ENCODE measurements at regions not wholly inside any gene's neighbourhood (a gene's known extent, or its start where the extent isn't known, plus 50 kb on each side); places are given as distances from the start of the nearest gene placed in this dataset.

DNA sequence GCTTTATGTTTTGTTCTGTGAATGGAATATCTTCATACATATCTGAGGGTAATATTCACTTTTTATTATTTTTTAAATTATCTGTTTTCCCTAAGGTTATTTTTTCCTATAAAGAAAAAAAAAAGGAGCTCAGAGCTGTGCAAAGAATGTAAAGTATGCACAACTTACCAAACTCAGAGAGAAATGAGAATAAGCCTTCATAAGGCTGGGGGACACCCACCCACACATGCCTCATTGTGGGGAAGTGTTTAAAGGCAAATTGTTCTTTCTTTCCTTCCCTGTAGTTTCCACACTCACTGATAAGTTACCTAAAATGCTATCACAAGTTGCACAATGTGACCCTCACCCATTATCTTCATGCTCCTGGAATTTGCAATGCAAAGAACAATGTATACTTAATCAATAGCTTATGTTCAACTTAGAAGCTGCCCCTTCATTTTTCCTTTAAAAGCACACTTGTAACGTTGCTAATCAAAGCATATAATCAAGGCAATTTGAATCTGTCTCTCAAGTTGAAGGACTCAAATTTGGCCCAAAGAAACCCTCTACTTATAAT lies 108.1 kb downstream of the GNAT3 start:
- DNase-seq = no peak

DNA sequence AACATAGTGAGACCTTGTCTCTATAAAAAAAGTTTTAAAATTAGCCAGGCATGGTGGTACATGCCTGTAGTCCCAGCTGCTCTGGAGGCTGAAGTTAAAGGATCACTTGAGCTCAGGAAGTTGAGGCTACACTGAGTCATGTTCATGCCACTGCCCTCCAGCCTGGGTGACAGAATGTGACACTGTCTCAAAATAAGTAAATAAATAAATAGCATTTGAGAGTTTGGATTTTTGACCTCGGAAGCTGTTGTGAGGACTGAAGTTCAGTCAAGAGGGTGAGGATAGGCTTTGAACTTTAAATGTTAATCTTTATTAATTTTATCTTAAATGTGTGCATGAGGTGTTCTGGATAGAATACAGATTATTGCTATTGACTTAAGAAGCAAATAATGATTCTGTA lies 110.2 kb downstream of the GNAT3 start:
- no peak for DNase-seq

DNA sequence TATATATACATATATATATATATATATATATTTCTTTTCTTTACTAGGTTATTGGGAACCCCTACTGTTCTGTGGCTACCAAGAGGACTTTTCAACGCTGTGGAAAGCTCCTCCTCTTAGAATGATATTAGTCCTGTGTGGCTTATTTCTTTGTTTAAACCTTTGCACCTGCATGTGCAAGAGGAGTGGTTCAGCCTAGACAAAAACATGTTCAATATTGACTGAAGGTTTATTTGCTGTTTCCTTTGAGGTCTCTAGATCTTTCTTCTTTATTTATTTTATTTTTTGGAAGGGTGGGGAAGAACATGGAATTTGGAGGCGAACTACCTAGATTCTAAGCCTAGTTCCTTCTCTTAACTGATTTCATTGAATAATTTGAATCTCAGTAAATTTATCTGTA lies 118.1 kb downstream of the GNAT3 start:
- DNase-seq = no peak

GRCh38 chr7:80392229-80393169 lies 119.4 kb downstream of the GNAT3 start:
- no peak for DNase-seq

DNA sequence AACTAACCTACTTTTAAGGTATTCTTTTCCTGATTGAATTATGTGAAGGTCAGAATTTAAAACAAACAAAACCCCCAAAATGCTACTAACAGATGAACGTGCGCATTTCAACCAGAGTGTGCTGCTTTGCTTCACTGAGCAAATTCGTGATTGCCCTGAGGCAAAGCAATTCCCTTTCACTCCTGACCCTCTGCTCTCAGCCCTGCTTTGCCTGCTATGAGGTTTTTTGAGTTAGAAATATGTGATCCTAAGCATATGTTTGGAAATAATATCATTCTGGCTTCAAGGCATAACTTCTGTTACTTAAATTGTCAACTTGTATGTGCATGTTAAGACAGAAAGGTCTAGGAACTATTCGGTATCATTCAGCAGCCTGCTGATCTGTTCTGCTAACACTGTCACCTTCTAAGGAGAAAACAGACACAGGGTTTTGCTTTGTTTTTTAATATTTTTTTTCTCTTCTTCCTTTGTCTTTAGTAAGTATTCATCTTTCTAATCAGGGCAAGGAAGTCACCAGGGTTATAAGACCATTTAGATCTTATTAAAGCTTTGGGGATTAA lies 124.2 kb downstream of the GNAT3 start:
- DNase-seq = no peak

GRCh38 chr7:80386686-80387085 lies 125.2 kb downstream of the GNAT3 start:
- no peak for DNase-seq

DNA sequence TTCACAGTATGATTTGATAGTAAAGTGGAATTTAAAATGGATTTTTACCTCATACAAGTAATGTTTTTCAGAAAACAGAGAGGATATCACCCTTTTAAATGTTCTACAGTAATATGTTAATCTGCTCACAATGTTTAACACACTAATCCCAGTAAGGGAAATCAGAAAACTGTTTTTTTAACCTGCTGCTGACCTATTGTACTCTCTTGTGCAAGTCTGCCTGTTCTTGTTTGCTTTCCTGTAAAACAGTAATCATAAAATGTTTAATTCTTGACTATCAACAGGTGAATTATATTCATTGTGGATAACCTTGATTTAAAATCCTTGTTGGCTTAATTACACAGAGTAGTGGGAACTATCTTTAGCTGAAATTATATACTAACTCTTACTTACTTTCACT lies 126.4 kb downstream of the GNAT3 start:
- no peak for DNase-seq

GRCh38 chr7:80380957-80381356 lies 130.9 kb downstream of the GNAT3 start:
- DNase-seq = no peak

GRCh38 chr7:80379034-80379982 lies 132.6 kb downstream of the GNAT3 start:
- no peak for DNase-seq

DNA sequence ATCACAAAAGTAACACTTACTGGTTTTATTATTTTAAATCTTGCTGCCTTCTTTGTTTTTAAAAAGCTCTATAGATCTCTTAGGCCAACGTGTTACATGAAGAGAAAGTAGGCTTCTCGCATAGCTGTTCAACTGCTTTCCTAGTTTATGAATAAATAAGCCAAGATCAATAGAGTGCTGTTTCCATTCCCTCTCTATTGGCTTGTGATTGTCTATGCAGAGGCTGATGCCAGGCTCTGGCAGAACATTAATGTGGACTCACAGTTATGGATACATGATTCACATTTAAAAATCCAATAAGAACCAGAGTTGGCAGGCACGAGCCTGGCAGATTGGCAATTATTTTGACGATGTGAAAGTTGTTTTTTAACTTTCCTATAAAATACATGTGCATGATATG lies 137.5 kb downstream of the GNAT3 start:
- no peak for DNase-seq

DNA sequence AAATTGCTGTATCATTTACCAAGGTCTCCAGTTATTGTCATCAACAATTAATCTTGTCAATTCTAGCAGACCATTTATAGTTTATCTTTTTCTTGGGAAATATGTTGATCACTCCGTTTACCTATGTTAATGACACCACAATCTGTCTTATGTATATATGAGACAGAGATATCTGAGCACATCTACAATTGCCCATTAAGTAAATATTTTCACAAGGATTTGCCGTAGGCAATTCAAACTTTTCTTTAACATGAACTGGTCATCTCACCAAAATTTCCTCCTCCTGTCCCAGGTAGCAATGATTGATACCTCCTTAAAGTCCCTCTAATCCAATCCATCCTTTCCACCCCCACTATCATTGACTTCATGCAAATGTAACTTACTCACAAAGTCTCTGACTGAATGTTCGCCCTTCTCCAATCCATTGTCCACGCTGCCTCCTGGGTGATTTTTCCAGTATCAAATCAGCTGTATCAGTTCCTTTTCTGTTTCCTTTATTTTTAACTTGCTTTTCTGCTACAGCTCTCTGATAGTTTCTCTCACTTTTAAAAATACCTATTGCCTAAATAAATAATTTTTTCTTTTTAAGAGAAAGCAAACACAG lies 138.3 kb downstream of the GNAT3 start:
- DNase-seq = no peak

GRCh38 chr7:80372415-80372814 lies 139.4 kb downstream of the GNAT3 start:
- DNase-seq = no peak

GRCh38 chr7:80370587-80370986 lies 141.3 kb downstream of the GNAT3 start:
- no peak for DNase-seq

DNA sequence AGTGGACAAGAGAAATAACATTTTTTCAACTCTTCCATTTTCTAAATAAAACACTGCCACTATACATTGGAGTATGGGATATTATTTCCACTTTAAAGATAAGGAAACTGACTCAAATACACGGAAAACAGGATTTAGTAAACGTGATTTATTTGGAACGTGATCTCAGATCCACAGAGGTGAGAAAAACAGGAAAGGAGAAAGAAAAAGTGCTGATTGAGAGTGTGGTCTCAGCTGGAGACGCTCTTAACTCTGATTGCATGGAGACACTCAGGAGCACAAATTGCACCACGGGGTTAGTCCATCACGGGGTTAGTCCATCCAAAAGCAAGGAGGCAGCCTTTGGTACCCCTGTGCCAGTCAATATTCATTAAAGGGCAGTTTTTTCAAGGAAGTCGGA lies 142.5 kb downstream of the GNAT3 start:
- no peak for DNase-seq

DNA sequence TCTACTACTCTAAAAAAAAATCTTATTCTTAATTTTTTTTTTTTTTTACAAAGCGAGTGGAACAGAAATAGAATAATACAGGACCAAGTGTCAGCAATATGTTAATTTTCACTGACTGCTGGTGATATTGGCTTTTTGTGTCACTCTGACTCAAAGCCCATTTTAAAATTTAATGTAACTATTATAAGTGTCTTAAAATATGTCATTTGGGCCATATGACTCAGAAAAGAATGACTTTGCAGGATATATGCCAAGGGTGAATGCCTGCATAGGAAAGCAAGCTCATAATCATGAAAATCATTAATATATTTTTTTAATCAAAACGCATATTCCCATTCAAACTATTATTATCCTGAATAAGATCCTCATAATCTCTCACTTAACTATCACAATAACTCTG lies 149.2 kb downstream of the GNAT3 start:
- DNase-seq = no peak

GRCh38 chr7:80362010-80362618 lies 149.8 kb downstream of the GNAT3 start:
- no peak for DNase-seq

GRCh38 chr7:80359476-80359875 lies 152.4 kb downstream of the GNAT3 start:
- no peak for DNase-seq

DNA sequence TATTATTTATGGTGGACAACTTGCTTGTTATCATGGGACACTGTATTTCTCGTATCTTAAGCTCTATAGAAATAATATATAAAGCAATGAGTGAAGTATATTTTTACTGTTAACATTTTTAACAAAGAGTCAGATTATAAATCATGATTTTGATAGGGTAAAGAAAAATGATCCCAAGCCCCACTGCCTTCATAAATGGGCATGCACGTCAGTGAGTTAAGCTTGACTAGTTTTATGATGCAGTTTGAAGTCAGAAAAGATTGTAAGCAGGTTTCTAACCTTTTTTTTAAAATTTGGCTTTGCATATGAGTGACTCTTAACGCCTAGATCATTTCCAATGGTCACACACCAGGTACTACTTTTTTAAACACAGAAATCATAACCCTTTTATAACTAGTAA lies 152.8 kb downstream of the GNAT3 start:
- DNase-seq = no peak

DNA sequence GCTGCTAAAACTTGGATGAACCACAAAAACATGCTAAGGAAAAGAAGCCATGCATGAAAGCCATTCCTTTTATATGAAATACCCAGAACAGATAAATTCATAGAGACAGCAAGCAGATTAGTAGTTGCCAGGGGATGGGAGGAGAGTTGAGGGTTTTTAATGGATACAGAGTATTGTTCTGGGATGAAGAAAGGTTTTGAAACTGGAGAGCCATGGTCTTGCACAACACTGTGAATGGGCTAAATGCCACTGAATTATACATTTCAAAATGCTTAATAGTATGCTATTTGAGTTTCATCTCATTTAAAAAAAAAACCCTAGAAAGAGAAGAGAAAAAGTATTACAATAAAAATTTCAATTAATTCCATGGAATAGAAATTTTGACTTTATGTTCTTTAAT lies 154.3 kb downstream of the GNAT3 start:
- no peak for DNase-seq

DNA sequence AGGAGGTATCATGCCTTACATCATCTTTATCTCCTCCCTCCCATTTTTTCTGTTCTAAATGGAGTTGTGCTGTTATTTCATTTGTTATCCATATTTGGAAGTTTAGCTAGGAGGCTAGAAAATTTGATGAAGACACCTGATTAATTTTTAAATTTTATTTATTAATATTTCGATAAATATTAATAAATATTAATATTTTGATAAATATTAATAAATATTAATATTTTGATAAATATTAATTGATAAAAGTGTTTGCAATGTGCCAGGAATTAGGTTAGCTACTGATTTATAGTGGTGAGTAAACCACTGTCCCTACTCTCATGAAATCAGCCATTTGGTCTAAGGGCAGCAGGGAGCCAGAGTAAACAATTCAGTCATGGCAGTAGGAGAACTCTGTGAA lies 161.4 kb downstream of the GNAT3 start:
- no peak for DNase-seq

DNA sequence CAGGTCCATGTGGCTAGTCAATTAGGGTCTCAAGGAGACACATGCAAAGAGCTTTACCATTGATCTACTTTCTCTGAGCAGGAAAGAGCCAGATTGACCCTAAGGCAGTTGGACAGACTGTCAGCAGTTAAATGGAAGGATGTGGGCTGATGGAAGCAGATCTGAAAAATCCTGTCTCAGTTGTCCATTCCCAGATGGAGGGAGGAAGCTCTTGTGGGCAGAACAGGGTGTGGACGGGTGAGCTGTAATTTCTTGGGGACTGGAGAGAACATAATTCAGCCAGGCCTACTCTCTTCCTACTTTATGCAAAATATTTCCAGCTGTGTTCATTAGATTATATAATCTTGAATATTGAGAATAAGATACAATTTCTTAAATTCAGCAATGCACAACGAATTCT lies 163.6 kb downstream of the GNAT3 start:
- no peak for DNase-seq

DNA sequence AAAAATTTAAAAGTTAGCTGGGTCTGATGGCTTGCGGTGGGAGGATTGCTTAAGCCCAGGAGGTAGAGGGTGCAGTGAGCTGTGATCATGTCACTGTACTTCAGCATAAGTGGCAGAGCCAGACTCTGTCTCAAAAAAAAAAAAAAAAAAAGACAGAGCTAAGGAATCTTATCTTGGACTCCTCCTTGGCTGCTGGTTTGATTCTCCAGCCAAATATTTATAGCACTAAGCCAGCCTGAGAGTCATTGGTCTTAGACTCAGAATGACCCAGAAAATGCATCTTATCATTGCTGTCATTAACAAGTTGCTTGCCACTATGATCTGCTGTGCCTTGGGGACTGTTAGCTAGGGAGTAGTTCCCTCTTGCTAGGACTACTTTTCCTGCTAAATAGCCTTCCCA lies 164.7 kb downstream of the GNAT3 start:
- DNase-seq = no peak

Data from activated CD4-positive, alpha-beta T cell treated with anti-CD3 and anti-CD28 coated beads for 4 hours (primary cell).